ENCODE measurements at regions not wholly inside any gene's neighbourhood (a gene's known extent, or its start where the extent isn't known, plus 50 kb on each side); places are given as distances from the start of the nearest gene placed in this dataset.

DNA sequence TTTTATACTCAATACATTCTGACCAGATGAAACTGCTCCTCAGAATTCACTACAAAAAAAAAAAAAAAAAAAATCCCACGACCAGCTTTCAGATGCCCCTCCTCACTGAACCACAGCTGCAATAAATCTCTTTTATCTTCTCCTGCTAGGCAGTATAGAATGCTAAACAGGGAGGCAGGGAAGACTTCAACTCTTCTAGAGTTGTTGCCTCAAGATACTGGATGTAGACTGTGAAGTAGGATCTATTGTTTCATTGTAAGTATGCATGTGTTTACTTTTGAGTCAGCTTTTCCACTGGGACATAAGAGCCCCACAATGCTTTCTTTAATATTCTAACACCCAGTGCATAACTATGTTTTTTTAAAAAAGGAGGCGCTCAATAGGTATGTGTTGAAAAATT, 401.4 kb downstream of the TBL1XR1 start:
- TF ChIP-seq YY1 (IDR thresholded peaks at IDR 0.05; ENCODE audit: insufficient read depth, insufficient read length), result no peak
- TF ChIP-seq ZNF274 (IDR thresholded peaks at IDR 0.05; ENCODE audit: low read depth, low read length), result no peak
